ENCODE measurements at regions not wholly inside any gene's neighbourhood (a gene's known extent, or its start where the extent isn't known, plus 50 kb on each side); places are given as distances from the start of the nearest gene placed in this dataset.
A peak's percentile ranks its signal among the peaks of the same experiment; 100 is the strongest.

DNA sequence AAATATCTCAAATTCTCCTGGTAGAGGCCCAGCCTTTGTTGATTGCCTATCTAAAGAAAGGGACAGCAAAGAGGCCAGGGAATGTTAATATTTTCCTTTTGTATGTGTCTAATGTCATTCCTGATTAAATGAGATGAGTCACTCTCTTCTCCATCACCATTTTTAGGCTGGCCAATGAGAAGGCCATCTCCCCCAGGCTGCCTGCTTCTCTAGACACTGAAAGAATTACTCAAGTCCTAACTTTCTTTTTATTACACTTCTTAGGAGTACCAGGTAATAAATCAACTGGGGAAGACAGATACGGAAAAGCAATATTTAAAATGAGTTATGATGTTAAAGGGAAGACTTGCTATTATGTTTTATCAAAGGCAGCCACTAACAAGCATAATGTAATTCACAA lies 259.2 kb upstream of the SORL1-AS1 start:
- intact Hi-C loops (cut with DNase I), result no loop called here
- DNase-seq, result no peak

DNA sequence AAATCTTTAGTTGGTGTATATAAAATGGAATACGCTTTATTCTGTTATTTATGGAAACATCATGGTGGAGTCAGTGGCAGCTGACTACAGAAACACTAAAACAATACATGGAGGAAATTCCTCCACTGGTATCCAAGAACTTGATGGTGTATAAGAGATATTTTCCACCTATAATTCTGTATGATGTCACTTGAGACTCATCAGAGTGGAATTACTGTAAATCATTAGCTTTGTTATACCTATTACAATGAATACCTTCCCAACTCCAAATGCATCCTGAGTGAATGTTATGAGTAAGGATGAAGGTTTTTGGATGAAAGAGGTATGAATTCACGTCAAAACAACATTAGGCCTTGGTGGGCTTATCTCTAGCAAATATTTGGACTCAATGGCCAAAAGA lies 258.5 kb upstream of the SORL1-AS1 start:
- DNase-seq, result no peak
- intact Hi-C loops (cut with DNase I), result no loop called here

DNA sequence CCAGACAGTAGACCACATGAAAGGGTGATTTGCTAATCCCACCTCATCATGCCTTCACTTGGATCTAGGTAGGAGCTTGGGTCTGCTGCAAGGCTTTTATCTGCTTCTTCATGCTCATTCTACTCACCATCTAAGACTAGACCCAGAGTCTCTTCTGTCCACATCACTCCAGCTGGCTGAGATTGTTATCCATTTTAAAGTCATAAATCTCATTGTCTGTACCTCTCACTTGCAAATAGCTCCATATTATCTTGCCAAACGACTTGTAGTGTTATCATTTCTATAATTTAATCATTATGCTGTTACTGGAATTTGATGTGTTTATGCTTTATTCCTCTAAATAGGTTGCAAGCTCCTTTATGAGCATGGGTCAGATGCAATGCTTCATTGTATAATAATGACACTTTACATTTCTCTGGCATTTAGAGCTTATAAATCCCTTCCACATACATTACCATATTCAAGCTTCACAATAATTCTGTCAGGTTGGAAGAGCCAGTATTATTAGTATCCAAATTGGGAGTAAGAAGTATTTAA lies 254.2 kb upstream of the SORL1-AS1 start:
- DNase-seq, result no peak
- intact Hi-C loops (cut with DNase I), result no loop called here

DNA sequence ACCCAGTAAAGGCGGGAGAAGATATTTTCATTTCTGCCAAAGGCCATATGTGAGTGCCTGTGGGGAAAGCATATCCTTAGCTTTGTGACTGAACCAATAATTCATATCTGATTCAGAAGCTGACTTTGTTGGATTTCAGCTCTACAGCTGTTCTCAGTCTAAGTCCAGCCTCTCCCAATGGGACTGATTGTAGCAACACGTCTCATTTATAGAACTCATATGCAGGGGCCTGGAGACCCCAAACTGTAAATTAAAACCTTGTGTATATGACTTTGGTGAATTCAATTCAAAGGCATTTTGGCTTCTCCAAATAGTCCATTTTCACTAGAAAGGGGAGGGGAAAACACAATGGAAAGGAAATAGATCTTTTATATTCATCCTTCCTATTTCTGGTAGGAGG lies 250.4 kb upstream of the SORL1-AS1 start:
- DNase-seq, result no peak
- intact Hi-C loops (cut with DNase I), result no loop called here

DNA sequence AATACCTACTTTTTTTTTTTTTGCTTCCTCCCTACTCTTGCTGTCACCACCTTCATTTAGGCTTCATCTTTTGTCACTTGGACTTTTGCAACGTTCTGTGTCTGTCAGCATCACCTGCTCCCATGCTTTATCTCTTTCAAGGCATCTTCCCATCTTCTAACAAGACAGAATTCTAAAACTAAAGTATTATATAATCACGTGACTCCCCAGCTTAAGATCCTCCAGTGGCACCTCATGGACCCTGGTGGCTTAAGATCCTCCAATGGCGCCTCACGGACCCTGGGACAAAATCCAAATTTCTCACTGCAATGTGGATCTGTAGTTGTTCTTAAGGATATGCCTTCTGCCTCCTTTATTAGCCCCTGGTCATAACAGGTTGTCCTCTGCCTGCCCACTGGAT lies 248.2 kb upstream of the SORL1-AS1 start:
- DNase-seq, result no peak
- intact Hi-C loops (cut with DNase I), result no loop called here

DNA sequence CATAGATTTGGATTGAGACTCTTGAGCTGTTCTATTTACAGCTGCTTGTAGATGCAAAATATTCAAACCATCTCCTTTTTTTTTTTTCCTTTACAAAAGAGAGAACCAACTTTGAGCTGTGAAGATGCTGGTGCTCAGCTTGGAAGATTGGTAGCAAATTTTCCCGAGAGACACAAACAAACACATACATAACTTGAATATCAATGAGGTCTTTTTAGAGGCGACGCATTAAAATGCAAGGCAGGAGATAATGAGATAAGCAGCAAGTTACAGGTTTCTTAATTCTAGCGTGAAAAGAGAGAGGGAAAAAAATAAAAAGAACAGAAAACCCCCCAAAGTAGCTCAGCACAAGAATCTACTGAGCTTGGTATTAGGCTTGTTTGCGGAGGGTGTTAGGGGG lies 247.0 kb upstream of the SORL1-AS1 start:
- no peak for DNase-seq
- intact Hi-C loops (cut with DNase I), result no loop called here

DNA sequence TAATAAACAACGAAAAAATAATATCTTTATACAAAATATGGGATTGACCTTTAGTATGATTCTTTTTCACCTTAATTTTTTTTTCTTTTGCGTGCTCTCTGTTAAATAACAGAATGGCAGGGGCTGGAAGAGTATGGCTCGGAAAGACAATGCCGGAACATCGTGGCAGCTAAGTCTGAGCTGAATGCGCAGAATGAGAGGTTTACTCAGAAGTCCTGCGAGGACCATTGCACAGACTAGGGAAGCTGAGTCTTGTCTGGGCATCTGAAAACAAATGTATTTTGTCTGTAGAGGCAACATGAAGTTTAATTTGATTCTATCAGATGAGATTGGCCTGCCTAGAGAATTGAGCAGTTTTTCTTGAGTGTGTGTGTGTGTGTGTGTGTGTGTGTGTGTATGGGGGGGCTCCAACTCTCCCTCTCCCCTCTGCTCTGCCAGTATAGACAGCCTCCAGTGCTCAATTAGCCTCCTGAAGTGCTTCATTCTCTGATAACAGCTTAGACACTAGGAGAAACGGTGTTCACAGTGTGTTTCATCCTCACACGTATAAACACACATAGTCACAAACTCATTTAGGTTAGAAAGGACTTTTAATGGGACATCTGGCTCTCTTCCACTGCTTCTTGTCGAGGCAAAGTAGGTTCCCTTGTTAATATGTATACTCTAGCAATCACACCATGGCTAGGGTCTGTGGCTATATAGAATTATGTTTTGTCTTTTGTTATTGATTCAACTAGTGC lies 244.3 kb upstream of the SORL1-AS1 start:
- intact Hi-C loops (cut with DNase I), result loop anchor here (2.0 kb wide), 1 partner anchor 26 kb away; no protein-coding TSS in a partner anchor
- DNase-seq, result peak in 1 of 10 donors; percentile 15

DNA sequence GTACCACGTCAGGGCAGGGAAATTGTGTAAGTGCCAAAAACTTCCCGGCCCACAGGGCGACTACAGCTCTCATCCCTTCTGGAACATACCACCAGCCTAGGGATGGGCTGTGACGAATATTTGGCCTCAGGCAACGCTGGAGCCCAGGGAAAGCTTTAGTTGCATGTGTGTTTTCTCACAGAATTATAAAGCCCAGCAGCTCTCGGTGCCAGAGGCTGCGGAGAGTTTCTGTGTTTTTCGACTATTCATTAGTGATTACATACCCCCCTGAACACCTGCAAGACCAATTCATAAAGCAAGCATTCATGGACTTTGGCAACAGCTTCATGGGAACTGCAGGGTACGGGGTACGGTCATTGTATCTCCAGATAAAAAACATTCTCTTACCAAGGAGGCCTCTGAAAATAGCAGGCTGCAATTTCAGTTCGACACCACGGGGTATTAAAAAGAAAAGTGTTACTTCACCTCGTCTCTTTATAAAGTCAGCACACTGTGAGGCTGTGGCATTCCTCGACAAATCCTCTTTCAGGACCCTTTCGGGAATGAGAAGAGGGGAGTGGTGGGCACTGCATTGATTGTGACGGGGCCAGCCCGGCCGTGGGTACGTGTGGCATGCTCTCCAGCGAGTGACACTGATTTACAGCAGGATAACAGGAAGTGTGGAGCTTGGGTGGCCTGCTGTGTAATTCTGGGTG lies 243.6 kb upstream of the SORL1-AS1 start:
- peak; percentile 23 to 90 (median 57) for DNase-seq
- intact Hi-C loops (cut with DNase I), result loop anchor here (2.0 kb wide), 1 partner anchor 26 kb away; no protein-coding TSS in a partner anchor

DNA sequence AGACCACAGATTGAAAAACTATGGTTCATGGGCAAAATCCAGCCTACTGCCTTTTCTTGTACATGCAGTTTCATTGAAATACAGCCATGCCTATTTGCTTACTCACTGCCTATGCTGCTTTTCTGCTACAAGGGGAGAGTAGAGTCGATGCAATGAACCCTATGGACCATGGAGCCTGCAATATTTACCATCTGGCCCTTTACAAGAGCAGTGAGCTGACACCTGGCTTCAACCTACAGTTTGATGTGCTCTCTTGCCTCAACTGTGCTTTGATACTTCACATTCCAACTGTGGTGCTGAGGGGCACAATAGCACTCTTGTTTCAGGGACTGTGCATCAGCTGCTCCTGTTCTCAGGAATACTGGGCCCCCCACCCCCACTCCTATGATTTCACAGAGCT lies 239.5 kb upstream of the SORL1-AS1 start:
- intact Hi-C loops (cut with DNase I), result no loop called here

DNA sequence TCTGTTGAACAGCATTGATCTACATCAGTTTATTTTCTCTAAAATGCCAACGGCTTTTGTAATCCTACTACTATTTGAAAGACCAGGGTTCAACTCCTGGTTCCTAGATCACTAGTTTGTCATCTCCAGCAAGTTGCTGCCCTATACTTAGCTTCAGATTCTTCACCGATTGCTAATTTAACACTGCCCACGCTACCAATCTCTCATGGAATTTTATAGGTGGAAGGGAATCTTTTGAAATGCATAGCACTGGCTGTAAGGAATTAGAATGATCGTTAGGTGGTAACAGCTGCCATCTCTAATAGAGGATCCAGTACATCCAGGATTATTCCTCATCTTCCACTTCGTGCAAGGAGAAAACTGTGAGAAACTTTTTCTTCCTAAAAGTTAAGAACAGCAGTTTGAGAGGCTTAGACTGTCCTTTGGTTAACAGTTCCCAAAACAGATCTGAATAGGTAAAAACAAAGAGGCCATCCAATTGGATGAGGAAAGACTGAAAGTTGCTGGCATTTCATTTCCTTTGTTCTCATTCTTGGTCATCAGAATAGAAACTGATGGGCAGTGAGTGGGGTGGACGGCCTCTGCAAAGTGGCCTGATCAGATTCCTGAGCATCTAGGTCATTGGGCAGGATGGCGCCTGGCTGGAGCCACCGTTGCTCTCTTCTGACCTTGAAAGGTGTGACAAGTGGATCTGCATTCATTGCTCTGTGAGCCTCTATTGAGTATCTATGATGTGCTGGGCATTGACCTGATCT lies 236.3 kb upstream of the SORL1-AS1 start:
- no peak for DNase-seq
- intact Hi-C loops (cut with DNase I), result no loop called here

More for the DNA sequence above, 239.5 kb upstream of the SORL1-AS1 start:
- no peak for DNase-seq

DNA sequence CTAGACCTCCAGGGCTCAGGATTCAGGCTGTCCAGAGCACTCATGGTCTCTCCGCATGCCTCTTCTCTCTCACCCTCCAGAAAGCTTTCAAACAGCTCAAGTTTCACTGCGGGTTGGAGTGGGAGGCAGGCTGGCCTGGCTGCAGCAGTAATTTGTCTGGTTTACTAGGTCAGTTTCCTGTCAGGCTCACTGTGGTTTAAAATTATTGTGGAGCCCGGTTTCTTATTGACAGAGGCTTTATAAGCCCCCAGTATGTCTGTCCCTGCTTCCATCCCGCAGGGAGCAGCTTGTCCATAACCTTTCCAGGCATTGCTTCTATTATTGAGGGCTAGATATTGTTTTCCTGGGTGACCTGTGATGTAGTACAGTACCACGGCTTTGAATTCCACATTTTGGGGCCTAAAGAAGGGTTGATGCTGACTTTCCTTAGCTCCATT lies 235.3 kb upstream of the SORL1-AS1 start:
- intact Hi-C loops (cut with DNase I), result no loop called here
- DNase-seq, result no peak

DNA sequence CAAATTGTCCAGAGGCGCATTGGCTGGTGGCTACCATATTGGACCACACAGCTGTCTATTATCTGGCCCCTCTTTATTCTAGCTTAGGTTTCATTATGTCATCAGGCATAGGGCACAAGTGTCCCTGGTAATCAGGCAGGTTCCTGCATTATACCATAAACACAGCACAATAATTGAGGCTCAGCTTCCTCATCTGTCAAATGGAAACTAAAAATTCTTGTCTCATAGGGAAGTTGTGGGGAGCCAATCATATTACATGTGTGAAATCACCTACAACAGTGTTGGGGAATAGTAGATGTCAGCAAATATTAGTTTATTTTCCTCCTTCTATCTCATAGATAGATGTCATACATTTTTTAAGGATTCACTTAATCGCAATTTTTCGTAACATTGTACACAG lies 231.0 kb upstream of the SORL1-AS1 start:
- no peak for DNase-seq
- intact Hi-C loops (cut with DNase I), result no loop called here

Measured in posterior cingulate gyrus (tissue), 11 donors.